H1 (cell line): ENCODE measurements at regions not wholly inside any gene's neighbourhood (a gene's known extent, or its start where the extent isn't known, plus 50 kb on each side); places are given as distances from the start of the nearest gene placed in this dataset.

Experiments
- SIX5 ChIP-seq: IDR thresholded peaks from 2 replicates; pipeline ENCODE4 v1.6.1; 2011; ENCODE audit warnings: mild to moderate bottlenecking, low read depth, low read length

DNA sequence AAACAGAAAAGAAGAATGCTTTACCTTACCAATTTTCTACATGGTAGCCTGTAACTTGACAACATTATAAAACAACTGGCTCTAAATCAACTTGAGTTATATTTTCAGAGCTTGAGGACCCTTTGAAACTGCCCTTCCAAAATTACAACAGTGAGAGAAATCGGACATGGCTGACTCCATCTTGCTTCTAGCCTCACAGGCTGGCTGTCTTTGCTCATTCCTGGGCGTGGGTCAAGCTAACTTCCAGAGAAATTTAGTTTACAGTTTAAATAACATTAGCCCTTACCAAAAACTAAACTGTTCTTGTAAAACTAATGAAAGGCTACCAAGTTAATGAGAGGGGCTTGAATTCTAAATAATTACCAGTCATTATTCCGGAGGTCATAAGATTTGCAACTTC is 183.4 kb downstream of the AKR1D1 start (continued):
- TF ChIP-seq SIX5 = no peak
- TF ChIP-seq, all 59 proteins: peak for 0
